GM21723 (cell line): ENCODE measurements at regions not wholly inside any gene's neighbourhood (a gene's known extent, or its start where the extent isn't known, plus 50 kb on each side); places are given as distances from the start of the nearest gene placed in this dataset.

Source experiments
- ATAC-seq: cut with Tn5 transposase; IDR thresholded peaks from one replicate; pipeline ENCODE4 v1.9.1; 2021; ENCODE audit warnings: mild to moderate bottlenecking, moderate library complexity; ENCODE audit not compliant: unreplicated experiment

DNA sequence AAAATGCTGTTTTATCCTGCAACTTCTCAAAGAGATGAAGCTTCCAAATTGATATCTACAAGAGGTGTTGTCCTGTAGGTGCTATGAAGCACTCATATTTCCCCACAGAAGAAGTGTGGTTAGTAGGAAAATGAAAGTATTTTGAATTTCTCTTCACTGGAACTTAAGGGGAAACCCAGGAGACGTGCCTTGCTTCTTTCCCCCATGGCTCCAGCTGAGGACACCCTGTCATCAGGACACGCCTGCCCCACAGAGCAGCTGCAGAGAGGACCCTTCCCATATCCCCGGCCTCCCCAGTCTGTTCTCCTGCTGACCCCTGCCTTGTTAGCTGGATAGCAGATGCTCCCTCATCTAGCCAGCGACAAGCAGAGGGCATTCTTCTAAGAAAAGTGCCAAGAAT is 371.3 kb downstream of the COG6 start:
- ATAC-seq: peak; percentile 43

DNA sequence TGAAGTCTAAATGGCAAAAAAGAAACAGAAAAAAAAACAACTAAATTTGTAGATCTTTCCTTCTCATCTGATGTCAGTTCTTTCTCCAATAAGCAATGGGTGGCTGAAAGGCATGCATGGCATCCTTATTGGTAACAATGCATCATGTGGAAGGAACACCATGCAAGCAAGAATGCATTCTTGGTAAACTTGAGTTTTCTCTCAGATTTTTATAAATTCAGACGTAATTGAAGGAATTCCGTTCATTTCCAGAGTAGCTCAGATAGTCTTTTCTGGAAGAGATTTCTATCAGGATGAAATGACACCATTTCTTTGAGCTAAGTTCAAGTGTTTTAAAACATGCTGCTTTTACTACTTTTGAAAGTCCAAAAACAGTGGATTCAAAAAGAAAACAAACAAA is 373.0 kb downstream of the COG6 start:
- no peak for ATAC-seq

DNA sequence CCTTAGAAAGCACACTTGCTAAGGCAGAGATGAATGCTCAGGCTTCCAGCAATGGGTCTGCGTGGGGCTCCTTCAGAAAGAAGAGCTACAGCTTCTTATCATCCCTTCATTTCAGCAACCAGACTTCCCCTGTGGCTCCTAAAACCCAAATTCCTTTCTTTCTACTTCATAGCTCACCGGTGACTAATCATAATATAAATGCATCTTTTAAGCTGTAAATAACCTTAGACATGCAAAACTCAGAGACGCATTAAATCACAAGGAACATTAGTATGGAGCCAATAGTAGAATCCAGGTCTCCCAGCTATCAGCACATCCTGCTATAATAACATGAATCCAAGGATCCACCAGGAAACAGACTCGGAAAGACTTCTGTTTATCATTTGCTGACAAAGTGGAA is 375.6 kb downstream of the COG6 start:
- ATAC-seq: no peak

DNA sequence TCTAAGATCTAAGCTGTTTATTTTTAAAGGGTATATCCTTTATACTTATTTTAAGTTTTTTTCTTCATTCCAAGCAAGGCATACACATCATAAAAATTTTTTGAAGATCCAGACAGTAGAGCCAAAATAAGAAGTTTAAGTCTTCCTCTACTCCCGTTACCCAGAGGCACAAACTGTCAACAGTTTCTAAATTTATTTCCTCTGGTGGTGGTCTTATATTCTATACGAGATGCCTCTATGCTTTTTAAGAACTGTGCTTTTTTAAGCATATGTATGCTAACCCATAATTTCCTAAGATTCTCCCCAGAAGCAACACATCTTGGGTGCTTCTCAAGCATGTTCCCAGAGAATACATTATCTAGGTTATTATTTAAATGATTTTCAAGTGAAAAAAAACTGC is 383.6 kb downstream of the COG6 start:
- ATAC-seq: no peak

DNA sequence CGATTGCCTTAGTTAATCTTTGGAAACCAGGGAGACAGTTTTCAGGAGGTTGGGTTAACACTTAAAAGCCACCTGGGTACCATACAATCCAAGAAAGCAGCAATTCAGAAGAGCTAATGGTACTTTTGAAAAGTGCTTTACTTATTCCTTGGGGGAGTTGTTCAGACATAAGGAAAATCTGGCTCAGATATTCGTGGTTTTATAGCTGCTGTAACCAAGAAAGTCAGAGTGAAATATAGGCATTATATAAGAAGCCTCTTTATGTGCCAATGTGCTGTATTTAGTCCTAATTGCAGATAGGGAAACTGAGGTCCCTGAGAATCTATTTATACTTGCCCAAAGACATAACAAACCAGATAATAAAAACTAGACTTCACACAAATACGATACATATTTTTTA is 387.5 kb downstream of the COG6 start:
- ATAC-seq: no peak

DNA sequence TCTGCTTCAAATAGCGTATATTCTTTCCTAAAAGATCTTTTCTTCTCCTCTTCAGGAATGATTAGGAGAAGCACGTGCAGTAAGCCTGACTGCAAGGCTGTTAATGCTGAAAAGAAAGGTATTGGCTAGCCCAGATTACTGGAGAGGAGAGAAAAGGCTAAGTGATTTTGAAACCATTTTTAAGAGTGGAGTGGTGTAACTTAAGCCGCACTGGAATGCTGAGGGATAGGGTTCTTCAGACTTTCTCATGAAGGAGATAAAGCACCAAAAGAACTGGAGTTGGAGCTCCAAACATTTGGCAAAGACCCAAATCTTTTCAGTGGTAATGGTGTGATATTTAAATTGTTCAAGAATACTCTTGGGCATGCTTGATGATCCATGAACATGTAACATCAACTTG is 388.3 kb downstream of the COG6 start:
- ATAC-seq: no peak

DNA sequence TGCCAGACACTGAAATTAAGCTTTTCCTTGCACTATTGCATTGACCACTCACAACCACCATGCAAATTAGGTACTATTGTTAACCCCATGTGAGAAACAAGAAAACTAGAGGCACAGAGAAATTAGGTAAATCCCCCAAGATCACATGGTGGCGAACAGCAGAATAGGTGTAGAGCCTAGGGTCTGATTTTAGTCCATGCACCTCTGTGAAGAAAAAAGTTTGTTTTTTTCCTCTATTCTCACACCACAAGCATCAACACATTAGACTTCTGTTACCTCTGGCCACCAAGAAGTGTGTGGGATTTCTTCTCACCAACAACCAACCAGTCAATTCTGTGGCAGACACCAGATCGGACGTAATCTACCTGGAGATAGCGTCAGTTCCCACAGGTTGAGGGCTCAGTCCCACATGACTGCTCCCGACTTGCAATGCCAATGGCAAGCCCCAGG is 391.9 kb downstream of the COG6 start:
- peak; percentile 72 for ATAC-seq

DNA sequence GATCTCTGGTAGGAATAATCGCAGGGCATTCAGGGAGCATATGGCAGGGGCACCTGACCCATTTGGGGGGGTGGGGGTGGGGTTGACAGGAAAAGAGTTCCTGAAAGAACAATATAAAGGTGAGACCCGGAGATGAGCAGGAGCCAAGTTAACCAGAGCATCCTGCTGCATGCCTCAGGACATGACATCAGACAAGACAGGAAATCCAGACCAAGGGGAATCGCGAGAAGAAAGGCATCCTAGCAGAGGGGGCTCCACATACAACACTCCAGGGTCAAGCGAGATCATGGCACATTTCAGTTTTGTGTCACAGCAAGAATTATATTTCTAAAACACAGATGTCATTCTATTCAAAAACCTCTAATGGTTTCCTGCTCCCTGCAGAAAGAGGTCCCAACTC is 393.1 kb downstream of the COG6 start:
- ATAC-seq: no peak

DNA sequence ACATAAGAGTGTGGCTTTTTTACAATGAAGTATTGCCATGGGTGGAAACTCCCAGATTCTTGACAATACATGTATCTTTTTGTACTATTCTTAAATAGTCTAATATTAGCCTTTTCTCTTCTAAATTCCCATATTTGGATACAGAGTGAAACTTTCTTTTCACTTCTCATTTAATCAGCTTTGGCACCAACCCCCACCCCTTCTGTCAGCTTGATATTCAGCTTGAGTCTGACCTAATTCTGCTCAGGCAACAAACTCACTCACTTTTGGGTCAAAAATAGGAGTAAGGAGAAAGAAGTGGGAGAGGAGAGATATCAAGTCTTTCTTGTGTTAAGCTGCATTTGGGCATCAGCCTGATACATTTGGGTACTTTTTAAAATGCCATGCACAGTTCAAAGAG is 397.5 kb downstream of the COG6 start:
- no peak for ATAC-seq

DNA sequence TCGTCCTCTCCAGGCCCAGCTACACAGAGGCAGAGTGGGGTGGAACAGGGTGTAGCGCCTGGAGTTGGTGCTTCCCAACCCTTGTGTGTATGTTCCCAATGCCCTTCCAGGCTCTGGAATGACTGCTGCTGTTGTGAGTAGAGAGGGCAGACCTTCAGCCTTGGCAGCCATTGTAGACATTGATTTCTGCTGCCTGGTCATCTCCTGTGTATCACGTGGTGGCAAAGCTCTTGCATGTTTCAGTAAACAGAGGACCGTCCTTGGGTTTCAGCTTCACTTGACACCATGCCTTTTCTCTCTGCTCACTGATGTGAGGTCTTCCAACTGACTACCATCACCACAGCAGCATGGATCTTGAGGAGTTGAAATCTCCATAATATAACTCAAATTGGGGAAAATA is 397.9 kb downstream of the COG6 start:
- no peak for ATAC-seq

DNA sequence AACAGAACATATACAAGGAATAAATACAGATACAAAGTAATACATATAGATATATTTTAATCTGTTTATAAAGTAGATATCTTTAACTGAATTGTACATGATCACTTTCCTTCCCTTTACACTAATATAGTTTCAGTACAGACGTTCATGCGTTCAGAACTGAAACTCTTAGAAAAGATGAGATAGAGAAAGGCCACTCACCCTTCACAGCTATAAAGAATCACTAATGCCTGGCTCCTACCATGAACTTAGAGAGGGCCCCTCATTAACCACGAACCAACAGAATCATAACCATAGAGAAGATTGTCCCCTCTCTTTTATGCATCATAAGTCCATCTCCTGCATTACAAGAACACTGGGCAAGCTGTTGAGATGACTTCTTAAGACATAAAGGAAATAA is 399.0 kb downstream of the COG6 start:
- ATAC-seq: peak; percentile 59

DNA sequence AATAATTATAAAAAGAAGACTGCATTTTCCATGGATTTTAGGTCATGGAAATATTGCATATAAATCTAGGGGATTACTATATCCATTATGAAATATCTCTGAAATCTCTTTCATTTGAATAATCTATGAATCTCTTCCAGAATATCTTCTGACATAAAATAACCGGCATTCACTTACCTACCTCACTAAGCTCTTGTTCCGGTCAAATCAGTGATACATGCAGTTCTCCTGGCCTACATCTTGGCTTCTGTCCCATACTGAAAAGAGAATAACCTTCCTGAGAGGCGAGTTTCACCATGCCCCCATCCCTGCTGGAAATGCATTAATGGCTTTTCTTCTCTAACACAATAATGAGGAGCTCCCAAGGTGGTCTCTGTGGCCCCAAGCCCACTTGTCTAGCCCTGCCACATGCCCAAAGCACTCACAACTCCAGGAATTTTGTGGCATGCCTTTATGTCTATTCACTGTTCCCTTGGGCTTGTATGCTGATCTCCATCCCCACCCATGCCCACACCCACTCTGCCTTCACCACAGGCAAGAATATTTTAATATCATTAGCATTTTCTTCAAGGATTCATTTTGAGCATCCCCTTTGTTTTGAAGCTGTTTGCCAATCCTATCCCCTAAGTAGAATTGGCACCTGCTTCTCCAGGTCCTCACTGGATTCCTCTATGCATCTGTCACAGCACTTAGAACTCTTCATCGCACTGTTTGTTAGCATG is 401.6 kb downstream of the COG6 start:
- ATAC-seq: no peak

DNA sequence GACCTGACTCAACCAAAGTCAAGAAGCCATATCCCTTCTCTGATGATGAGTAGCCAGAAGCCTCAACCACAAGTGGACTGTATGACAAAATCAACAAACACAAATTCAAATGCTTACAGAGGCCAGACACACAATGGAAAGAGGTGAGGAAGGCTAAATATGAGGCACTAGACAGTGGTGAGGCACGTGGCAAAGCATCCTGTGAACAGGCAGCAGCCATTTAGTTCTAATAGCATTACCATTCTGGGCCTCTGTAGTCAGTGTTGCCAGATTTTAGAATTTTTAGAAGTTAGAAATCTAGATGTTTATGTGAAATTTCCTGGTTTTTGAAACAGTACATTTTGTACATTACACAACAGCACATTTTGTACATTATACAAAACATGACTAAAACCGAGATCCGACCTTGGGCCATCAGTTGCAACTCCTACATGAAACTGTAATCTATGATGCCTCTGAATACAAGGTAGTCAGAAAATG is 403.3 kb downstream of the COG6 start:
- no peak for ATAC-seq

DNA sequence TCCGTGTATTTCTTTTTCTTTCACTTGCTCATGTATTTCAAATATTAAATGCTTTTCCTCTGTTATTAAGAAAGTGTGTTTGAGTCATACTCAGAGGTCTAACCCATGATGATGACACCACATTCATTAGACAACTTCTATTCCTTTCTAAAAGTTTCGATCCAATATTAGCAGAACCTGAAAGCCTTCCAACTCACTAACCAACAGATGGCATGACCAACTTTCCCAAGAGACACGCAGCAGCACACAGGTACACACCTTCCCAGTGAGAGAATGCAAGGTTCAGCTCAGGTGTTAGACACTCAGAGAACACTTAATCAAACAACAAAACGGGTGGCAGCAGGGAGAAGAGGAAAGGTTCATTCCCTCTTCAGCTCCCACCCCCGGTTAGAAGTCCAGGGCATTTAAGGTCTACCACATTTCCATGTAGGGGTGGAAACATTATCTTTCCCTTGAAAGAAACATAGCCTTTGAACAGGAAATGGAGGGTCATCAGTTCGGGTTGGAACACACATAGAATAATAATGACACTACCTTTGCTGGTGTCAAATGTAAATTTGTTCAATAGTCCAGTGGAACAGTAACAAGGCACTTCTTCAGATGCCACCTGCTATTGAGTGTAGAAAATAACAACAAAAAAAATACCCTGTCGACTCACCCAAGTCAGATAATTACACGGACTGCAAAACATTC is 404.2 kb downstream of the COG6 start:
- no peak for ATAC-seq

DNA sequence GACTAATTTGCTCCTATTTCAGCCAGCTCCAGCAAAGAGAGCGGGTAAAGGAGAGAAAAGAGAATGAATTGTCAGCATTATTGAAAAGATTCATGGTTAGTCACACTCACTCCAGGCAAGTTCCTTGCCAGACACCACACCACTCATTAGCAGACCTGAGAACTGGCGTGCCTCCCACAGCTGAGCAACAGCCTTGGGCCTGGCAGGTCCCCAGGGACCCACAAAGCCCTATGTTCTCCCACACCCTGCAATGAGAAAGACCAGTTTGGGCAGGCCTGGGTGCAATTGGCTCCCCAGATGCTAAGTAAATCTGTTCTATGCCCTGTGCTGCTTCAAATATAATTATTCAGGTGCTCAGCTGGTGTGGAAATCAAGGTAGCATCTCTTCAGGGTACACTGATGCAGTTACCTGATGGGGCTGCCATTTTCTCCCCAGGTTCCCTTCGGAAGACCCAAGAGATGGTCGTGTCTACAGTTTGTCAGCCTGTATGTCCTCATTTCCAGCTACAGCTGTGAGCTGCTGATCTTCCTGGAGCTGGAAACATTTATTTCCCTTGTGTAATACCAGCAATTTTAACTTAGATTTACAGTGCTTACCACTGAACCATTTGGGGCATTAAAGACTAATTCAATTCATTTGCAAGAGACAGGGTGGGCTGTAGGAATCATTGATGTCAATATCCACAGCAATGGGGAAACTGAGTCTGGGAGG is 405.0 kb downstream of the COG6 start:
- ATAC-seq: peak; percentile 72

DNA sequence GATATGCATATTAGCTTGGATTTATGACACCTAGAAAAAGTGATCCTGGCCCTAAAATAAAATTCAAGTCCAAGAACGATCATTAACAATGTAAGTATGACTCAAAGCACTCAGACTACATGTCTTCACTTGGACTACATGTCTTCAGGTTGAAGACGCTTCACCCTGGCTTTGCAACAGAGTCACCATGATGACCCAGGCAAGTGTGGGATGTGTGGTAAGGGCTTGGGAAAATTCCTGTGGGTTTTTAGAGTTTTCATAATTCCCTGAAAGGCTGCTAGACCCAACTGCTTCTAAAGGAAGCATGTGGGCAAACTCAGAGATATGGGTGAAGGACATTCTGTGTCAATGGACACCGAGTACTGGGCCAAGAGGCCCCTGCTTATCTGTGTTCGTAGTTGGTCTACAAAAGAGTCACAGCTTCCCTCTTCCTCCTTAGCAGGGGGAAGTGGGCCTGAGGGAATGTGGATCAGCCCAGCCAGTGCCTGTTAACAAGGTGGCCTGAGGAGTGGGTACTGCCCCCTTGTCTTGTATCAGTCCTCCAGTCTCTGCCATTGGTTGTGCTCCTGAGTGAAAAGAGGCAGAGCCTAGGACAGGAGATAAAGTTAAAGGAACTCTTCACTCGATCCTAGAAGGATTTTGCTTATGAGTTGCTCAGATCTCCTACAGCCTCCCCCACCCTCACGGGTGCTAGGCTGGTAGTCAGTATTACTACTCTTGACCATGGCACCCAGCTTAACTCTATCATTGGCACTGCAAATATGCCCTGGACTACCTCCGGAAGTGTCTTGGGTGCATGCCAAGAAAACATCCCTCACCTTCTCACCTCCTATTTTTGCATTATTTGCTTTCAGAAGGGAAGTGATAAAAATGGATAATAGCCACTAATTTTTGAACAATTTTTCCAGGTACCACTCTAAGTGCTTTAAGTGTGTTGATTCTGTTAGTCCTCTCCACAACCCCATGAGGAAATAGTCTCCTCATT is 406.3 kb downstream of the COG6 start:
- ATAC-seq: no peak

DNA sequence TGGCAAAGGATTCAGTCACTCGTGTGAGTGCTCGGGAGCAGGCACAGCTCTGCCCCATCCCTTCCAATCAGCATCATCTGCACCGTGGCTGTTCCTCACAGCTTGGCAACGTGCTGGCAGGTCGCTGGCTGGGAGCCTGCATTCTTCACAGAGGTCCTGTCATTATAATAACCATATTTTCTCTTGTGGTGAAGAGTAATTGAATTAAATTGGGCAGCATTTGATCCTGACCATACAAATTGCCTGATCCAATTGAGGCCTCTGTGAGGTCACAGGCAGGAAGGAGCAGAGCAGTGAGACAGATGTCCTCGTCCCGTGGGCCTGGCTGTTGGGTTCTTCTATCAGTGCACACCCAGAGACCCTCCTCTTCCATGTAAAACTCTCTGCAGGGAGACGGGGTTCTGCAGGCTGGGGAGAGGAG is 407.8 kb downstream of the COG6 start:
- no peak for ATAC-seq

DNA sequence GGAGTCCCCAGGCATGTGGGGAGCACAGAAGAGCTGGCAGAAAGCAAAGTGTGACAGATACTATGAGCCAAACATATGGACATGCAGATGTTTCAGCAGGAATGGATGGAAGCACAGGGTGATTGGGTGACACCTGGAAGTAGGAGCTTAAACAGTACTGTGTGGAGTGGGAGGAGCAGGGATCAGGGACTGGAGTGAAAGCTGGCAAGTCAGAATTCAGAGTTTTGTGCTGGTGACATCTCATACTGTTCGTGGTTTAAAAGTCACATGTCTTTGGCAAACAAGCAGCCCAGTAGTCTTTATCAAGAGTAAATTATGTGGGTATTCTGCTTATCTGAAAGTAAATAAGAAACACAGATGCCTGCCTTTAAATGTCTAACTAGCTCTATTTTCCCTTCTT is 408.2 kb downstream of the COG6 start:
- ATAC-seq: no peak

DNA sequence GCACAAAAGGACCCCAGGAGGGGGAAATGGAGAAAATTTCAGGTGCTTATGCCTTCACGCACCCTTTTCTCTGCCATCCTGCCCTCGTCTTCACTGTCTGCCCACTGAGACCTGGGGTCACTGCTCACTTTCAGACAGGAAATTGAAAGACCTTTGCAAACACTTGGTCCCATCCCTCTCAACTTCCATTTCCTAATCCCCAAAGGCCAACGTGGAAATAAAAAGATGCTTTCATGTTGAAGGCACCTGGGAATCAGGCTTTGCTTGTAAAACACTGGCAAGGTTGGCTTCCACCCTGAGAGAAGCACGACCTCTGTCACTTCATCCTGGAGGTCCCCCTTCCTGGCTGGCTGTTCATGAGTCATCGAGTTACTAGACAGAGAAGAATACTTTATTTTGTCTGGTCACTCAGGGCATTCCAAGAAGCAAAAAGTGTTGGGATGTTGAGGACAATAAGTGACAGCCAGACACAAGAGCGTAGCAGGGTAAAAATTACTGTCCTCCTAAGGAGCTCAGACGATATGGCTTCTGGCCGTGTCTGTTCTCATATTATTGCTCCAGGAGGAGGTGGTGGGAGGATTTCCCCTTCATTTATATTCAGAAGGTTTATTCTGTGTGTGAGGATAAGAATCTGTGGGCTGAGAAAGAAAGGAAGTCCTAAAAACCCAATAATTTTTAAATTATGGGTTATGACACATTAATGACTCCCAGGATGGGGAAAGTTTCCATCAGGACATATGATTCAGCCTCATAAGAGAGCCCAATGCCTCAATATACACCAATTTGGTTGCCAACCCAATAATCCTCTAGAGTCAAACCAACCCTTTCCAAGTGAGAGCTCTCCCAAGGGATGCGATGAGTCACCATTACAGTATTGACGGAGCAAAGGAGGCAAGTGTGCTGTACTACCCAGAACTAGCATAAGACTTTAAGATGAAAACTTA is 409.0 kb downstream of the COG6 start:
- ATAC-seq: no peak
